Putamen (tissue), 1 donor: ENCODE measurements at regions not wholly inside any gene's neighbourhood (a gene's known extent, or its start where the extent isn't known, plus 50 kb on each side); places are given as distances from the start of the nearest gene placed in this dataset.
"Not testable (repeated sequence)": the region's sequence is repeated elsewhere in the genome, so short reads cannot be mapped to it uniquely, and the experiment has no call there.

Source experiments
- DNase-seq: peaks from one replicate; pipeline ENCODE4 v3.0.0-alpha.2; 2016; ENCODE audit warnings: low spot score

GRCh38 chr5:125848751-125849150 is 574.5 kb upstream of the GRAMD2B start:
- DNase-seq: no peak

- DNase-seq: no peak
These were observed 566.3 kb upstream of the GRAMD2B start for GRCh38 chr5:125856949-125857348.

GRCh38 chr5:125863579-125863978 is 559.6 kb upstream of the GRAMD2B start:
- DNase-seq: no peak

GRCh38 chr5:125865166-125865815 is 557.9 kb upstream of the GRAMD2B start:
- DNase-seq: no peak

GRCh38 chr5:125868036-125868435 is 555.2 kb upstream of the GRAMD2B start:
- no peak for DNase-seq

GRCh38 chr5:125870256-125870655 is 553.0 kb upstream of the GRAMD2B start:
- DNase-seq: no peak

GRCh38 chr5:125874057-125874456 is 549.2 kb upstream of the GRAMD2B start:
- DNase-seq: no peak

- DNase-seq: no peak
These were observed 548.5 kb upstream of the GRAMD2B start for GRCh38 chr5:125874717-125875116.

GRCh38 chr5:125877248-125877647 is 546.0 kb upstream of the GRAMD2B start:
- no peak for DNase-seq

- DNase-seq: no peak
These were observed 541.1 kb upstream of the GRAMD2B start for GRCh38 chr5:125882061-125882460.

GRCh38 chr5:125883223-125883622 is 540.0 kb upstream of the GRAMD2B start:
- DNase-seq: no peak

GRCh38 chr5:125888358-125888757 is 534.9 kb upstream of the GRAMD2B start:
- DNase-seq: no peak

- no peak for DNase-seq
These were observed 532.7 kb upstream of the GRAMD2B start for GRCh38 chr5:125890511-125890931.

- no peak for DNase-seq
These were observed 532.0 kb upstream of the GRAMD2B start for GRCh38 chr5:125891061-125891725.

- DNase-seq: no peak
These were observed 528.8 kb upstream of the GRAMD2B start for GRCh38 chr5:125894383-125894782.

- no peak for DNase-seq
These were observed 526.8 kb upstream of the GRAMD2B start for GRCh38 chr5:125896368-125896767.

GRCh38 chr5:125897089-125897488 is 526.1 kb upstream of the GRAMD2B start:
- DNase-seq: no peak

GRCh38 chr5:125898851-125899405 is 524.3 kb upstream of the GRAMD2B start:
- no peak for DNase-seq

- no peak for DNase-seq
These were observed 511.2 kb upstream of the GRAMD2B start for GRCh38 chr5:125912028-125912427.

GRCh38 chr5:125913200-125913599 is 510.0 kb upstream of the GRAMD2B start:
- DNase-seq: no peak

- DNase-seq: no peak
These were observed 508.7 kb upstream of the GRAMD2B start for GRCh38 chr5:125914471-125914870.

GRCh38 chr5:125923958-125924357 is 499.3 kb upstream of the GRAMD2B start:
- DNase-seq: not testable (repeated sequence)

- no peak for DNase-seq
These were observed 497.0 kb upstream of the GRAMD2B start for GRCh38 chr5:125926172-125926571.

- no peak for DNase-seq
These were observed 494.5 kb upstream of the GRAMD2B start for GRCh38 chr5:125928663-125929062.
